WERI-Rb-1 (cell line): ENCODE measurements at regions not wholly inside any gene's neighbourhood (a gene's known extent, or its start where the extent isn't known, plus 50 kb on each side); places are given as distances from the start of the nearest gene placed in this dataset.
"Not testable (repeated sequence)": the region's sequence is repeated elsewhere in the genome, so short reads cannot be mapped to it uniquely, and the experiment has no call there.

Experiments
- DNase-seq: peaks from one replicate; pipeline ENCODE4 v3.0.0-alpha.2; 2020
- H3K27ac ChIP-seq: fragments of 250-450 bp; sonication (Bioruptor Pico); 2 replicates; pipeline ENCODE4 v1.5.1; 2020; ENCODE audit warnings: mild to moderate bottlenecking, moderate library complexity
- H3K27me3 ChIP-seq: fragments of 250-450 bp; sonication (Bioruptor Pico); 2 replicates; pipeline ENCODE4 v1.5.1; 2021; ENCODE audit warnings: mild to moderate bottlenecking, low read depth, moderate library complexity; ENCODE audit not compliant: insufficient read depth, severe bottlenecking
- H3K36me3 ChIP-seq: fragments of 250-450 bp; sonication (Bioruptor Pico); 2 replicates; pipeline ENCODE4 v1.5.1; 2020; ENCODE audit warnings: mild to moderate bottlenecking, moderate library complexity
- H3K4me3 ChIP-seq: 2 replicates; pipeline ENCODE4 v1.5.1; 2011; ENCODE audit warnings: low read depth, mild to moderate bottlenecking, control low read depth, low read length
- H3K9me3 ChIP-seq: fragments of 250-450 bp; sonication (Bioruptor Pico); 2 replicates; pipeline ENCODE4 v1.5.1; 2021; ENCODE audit warnings: mild to moderate bottlenecking, moderate library complexity; ENCODE audit not compliant: severe bottlenecking
- CTCF ChIP-seq: IDR thresholded peaks from 2 replicates; pipeline ENCODE4 v1.5.1; 2011; ENCODE audit warnings: low read depth, mild to moderate bottlenecking, control low read depth, inconsistent platforms, low read length

- TF ChIP-seq CTCF, result no peak
- no peaks in the 10 kb centered on the region for H3K36me3 ChIP-seq
- H3K9me3 ChIP-seq, result peaks cover 3% of the 10 kb centered on the region
- DNase-seq, result no peak
- H3K27me3 ChIP-seq, result no peaks in the 10 kb centered on the region
- no peak overlapping the region for H3K4me3 ChIP-seq
- H3K27ac ChIP-seq, result no peak overlapping the region
Measured at GRCh38 chr16:21338537-21339268, 60.6 kb upstream of the CRYM start.

GRCh38 chr16:21336231-21336630 is 58.1 kb upstream of the CRYM start:
- Histone ChIP-seq H3K4me3 (no peak overlapping the region), H3K9me3 (peaks cover 3% of the 10 kb centered on the region), H3K27me3 (no peaks in the 10 kb centered on the region), H3K27ac (no peak overlapping the region), H3K36me3 (no peaks in the 10 kb centered on the region)
- no peak for DNase-seq
- no peak for TF ChIP-seq CTCF

GRCh38 chr16:21334188-21335146 is 56.4 kb upstream of the CRYM start:
- not testable (repeated sequence) for H3K27ac ChIP-seq, H3K27me3 ChIP-seq, H3K4me3 ChIP-seq, DNase-seq, H3K9me3 ChIP-seq, H3K36me3 ChIP-seq

GRCh38 chr16:21333683-21334082 is 55.6 kb upstream of the CRYM start:
- H3K27ac ChIP-seq, H3K4me3 ChIP-seq, H3K9me3 ChIP-seq, H3K36me3 ChIP-seq, DNase-seq, H3K27me3 ChIP-seq: not testable (repeated sequence)
